NB4 (cell line): ENCODE measurements at regions not wholly inside any gene's neighbourhood (a gene's known extent, or its start where the extent isn't known, plus 50 kb on each side); places are given as distances from the start of the nearest gene placed in this dataset.

Experiments
- POLR2A ChIP-seq: IDR thresholded peaks from 2 replicates; pipeline ENCODE4 v1.6.1; 2011; ENCODE audit warnings: mild to moderate bottlenecking; ENCODE audit not compliant: insufficient read length; ENCODE audit errors: extremely low read depth
- TF ChIP-seq, protein P1 (sequence below): IDR thresholded peaks from 2 replicates; pipeline ENCODE4 v1.6.1; 2011; ENCODE audit warnings: low read depth, low read length
- TF ChIP-seq, protein P2 (sequence below): IDR thresholded peaks from one replicate; pipeline ENCODE4 v1.5.1; 2012; ENCODE audit warnings: low read depth, low read length

GRCh38 chr11:90757849-90758494 lies 535.1 kb upstream of the CHORDC1 start:
- TF ChIP-seq, protein P1, sequence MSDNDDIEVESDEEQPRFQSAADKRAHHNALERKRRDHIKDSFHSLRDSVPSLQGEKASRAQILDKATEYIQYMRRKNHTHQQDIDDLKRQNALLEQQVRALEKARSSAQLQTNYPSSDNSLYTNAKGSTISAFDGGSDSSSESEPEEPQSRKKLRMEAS, result no peak
- TF ChIP-seq, protein P2, sequence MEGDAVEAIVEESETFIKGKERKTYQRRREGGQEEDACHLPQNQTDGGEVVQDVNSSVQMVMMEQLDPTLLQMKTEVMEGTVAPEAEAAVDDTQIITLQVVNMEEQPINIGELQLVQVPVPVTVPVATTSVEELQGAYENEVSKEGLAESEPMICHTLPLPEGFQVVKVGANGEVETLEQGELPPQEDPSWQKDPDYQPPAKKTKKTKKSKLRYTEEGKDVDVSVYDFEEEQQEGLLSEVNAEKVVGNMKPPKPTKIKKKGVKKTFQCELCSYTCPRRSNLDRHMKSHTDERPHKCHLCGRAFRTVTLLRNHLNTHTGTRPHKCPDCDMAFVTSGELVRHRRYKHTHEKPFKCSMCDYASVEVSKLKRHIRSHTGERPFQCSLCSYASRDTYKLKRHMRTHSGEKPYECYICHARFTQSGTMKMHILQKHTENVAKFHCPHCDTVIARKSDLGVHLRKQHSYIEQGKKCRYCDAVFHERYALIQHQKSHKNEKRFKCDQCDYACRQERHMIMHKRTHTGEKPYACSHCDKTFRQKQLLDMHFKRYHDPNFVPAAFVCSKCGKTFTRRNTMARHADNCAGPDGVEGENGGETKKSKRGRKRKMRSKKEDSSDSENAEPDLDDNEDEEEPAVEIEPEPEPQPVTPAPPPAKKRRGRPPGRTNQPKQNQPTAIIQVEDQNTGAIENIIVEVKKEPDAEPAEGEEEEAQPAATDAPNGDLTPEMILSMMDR, result no peak
- TF ChIP-seq POLR2A, result no peak
